Upper lobe of left lung (tissue), 6 donors: ENCODE measurements at regions not wholly inside any gene's neighbourhood (a gene's known extent, or its start where the extent isn't known, plus 50 kb on each side); places are given as distances from the start of the nearest gene placed in this dataset.
"Not testable (repeated sequence)": the region's sequence is repeated elsewhere in the genome, so short reads cannot be mapped to it uniquely, and the experiment has no call there.

ENCODE experiments used
- ATAC-seq, 2 donors: fragments of 200-7000 bp; cut with Tn5 transposase; one replicate each; pipeline ENCODE4 v1.9.1; 2022; ENCODE audit warnings: mild to moderate bottlenecking in 2 of 2, moderate library complexity in 2 of 2; ENCODE audit not compliant: low FRiP score in 2 of 2
- DNase-seq, 2 donors: peaks; one replicate each; pipeline ENCODE4 v3.0.0-alpha.2; 2019 to 2020
- H3K27ac ChIP-seq, 4 donors: fragments of 200-600 bp; sonication (generic); one replicate each; pipeline ENCODE4 v1.5.1; 2016 to 2019
- H3K27me3 ChIP-seq, 4 donors: fragments of 200-600 bp; sonication (generic); one replicate each; pipeline ENCODE4 v1.5.1; 2017 to 2019
- H3K36me3 ChIP-seq, 4 donors: fragments of 200-600 bp; sonication (generic); one replicate each; pipeline ENCODE4 v1.5.1; 2016 to 2019
- H3K4me1 ChIP-seq, 4 donors: fragments of 200-600 bp; sonication (generic); one replicate each; pipeline ENCODE4 v1.5.1; 2018 to 2019
- H3K4me3 ChIP-seq, 4 donors: fragments of 200-600 bp; sonication (generic); one replicate each; pipeline ENCODE4 v1.5.1; 2017 to 2019; ENCODE audit warnings: mild to moderate bottlenecking in 2 of 4, moderate library complexity in 1 of 4
- H3K9me3 ChIP-seq, 4 donors: fragments of 200-600 bp; sonication (generic); one replicate each; pipeline ENCODE4 v1.5.1; 2018 to 2019
- EP300 ChIP-seq, 4 donors: sonication (generic); formaldehyde crosslinking; IDR thresholded peaks; one replicate each; pipeline ENCODE4 v1.5.1; 2017; ENCODE audit warnings: antibody characterized with exemption in 4 of 4, control low read depth in 2 of 4
- POLR2A ChIP-seq, 4 donors: fragments of 450-650 bp; IDR thresholded peaks; one replicate each; pipeline ENCODE4 v1.5.1; 2016 to 2017; ENCODE audit warnings: antibody characterized with exemption in 4 of 4, mild to moderate bottlenecking in 2 of 4
- POLR2AphosphoS5 ChIP-seq, 2 donors: sonication (generic); formaldehyde crosslinking; IDR thresholded peaks; one replicate each; pipeline ENCODE4 v1.5.1; 2017; ENCODE audit warnings: antibody characterized with exemption in 2 of 2
- WGBS, 2 donors: methylation state at CpG; one replicate each; pipeline ENCODE4 v1.1.5; 2017 to 2018; 5-methylcytosine and 5-hydroxymethylcytosine counted together
- TF ChIP-seq, protein P1 (sequence below), 6 experiments: fragments of 450-650 bp in 4 of 6; fragments of 200-600 bp in 2 of 6; sonication (generic) in 2 of 6; IDR thresholded peaks; one replicate each; pipeline ENCODE4 v1.5.1; 2016 to 2019; ENCODE audit warnings: antibody characterized with exemption in 6 of 6
- donor health status: DM: no; HTN: no; CAD: no; lungs with moderate emphysema.
- donor health status: DM: no; HTN: yes; CAD: no; lungs with severe emphysema.

- H3K27me3 ChIP-seq: no peaks in the 10 kb centered on the region
- ATAC-seq (no peak), DNase-seq (no peak)
- no peaks in the 10 kb centered on the region for H3K9me3 ChIP-seq
- no peak overlapping the region for H3K4me3 ChIP-seq
- 80 to 86% methylated on average over 5 of the region's 5 CpGs for whole genome bisulfite sequencing, 2 donors
- TF ChIP-seq, protein P1, sequence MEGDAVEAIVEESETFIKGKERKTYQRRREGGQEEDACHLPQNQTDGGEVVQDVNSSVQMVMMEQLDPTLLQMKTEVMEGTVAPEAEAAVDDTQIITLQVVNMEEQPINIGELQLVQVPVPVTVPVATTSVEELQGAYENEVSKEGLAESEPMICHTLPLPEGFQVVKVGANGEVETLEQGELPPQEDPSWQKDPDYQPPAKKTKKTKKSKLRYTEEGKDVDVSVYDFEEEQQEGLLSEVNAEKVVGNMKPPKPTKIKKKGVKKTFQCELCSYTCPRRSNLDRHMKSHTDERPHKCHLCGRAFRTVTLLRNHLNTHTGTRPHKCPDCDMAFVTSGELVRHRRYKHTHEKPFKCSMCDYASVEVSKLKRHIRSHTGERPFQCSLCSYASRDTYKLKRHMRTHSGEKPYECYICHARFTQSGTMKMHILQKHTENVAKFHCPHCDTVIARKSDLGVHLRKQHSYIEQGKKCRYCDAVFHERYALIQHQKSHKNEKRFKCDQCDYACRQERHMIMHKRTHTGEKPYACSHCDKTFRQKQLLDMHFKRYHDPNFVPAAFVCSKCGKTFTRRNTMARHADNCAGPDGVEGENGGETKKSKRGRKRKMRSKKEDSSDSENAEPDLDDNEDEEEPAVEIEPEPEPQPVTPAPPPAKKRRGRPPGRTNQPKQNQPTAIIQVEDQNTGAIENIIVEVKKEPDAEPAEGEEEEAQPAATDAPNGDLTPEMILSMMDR (IDR thresholded peaks at IDR 0.05): no peak
- TF ChIP-seq POLR2A (IDR thresholded peaks at IDR 0.05): no peak
- no peak for TF ChIP-seq EP300 (IDR thresholded peaks at IDR 0.05)
- no peak for TF ChIP-seq POLR2AphosphoS5 (IDR thresholded peaks at IDR 0.05)
- H3K36me3 ChIP-seq: no peaks in the 10 kb centered on the region
- no peak overlapping the region for H3K27ac ChIP-seq
- no peaks in the 10 kb centered on the region for H3K4me1 ChIP-seq
These were observed 503.1 kb upstream of the TMEFF2 start for GRCh38 chr2:192697880-192698279.

- Histone ChIP-seq H3K4me1 (no peaks in the 10 kb centered on the region), H3K4me3 (no peak overlapping the region), H3K27me3 (no peaks in the 10 kb centered on the region), H3K9me3 (no peaks in the 10 kb centered on the region), H3K36me3 (no peaks in the 10 kb centered on the region), H3K27ac (no peak overlapping the region)
- WGBS, 2 donors: 85% methylated on average over 3 of the region's 3 CpGs
- TF ChIP-seq, protein P1 (IDR thresholded peaks at IDR 0.05): no peak
- TF ChIP-seq EP300 (IDR thresholded peaks at IDR 0.05) (no peak), POLR2AphosphoS5 (IDR thresholded peaks at IDR 0.05) (no peak), POLR2A (IDR thresholded peaks at IDR 0.05) (no peak)
- ATAC-seq (no peak), DNase-seq (no peak)
These were observed 502.1 kb upstream of the TMEFF2 start for GRCh38 chr2:192696857-192697256.

DNA sequence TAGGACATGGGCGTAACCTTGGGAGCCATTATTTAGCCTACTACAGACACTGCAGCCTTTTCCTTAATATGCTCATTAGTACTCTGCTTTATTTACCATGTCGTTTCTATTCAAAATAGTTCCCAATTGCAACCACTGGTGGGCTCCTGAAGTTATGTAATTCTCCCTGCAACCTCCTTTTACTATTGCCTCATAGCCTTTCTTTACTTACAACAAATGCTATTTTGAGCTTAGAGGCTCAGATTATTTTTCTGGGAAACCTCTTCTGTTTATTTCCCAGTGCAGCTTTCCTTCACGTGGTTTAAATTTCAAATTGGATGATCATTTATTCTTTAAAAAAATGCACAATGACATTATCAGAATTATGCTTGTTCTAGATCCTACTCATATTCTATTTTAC, 492.3 kb upstream of the TMEFF2 start:
- TF ChIP-seq EP300 (IDR thresholded peaks at IDR 0.05) (no peak), POLR2AphosphoS5 (IDR thresholded peaks at IDR 0.05) (no peak)
- TF ChIP-seq, protein P1 (IDR thresholded peaks at IDR 0.05): no peak
- H3K4me3 ChIP-seq: no peak overlapping the region
- DNase-seq (no peak), ATAC-seq (no peak)
- no peaks in the 10 kb centered on the region for H3K36me3 ChIP-seq
- H3K4me1 ChIP-seq: no peaks in the 10 kb centered on the region
- 58 to 68% methylated on average over 3 of the region's 3 CpGs for WGBS, 2 donors
- no peak overlapping the region for H3K27ac ChIP-seq
- H3K27me3 ChIP-seq: no peaks in the 10 kb centered on the region
- H3K9me3 ChIP-seq: no peaks in the 10 kb centered on the region

- not testable (repeated sequence) for DNase-seq, H3K4me1 ChIP-seq, H3K36me3 ChIP-seq, ATAC-seq, H3K9me3 ChIP-seq, H3K27me3 ChIP-seq, H3K4me3 ChIP-seq, H3K27ac ChIP-seq
- 94 to 97% methylated on average over 27 of the region's 27 CpGs for WGBS, 2 donors
These were observed 487.8 kb upstream of the TMEFF2 start for GRCh38 chr2:192682511-192682910.

- ATAC-seq (no peak), DNase-seq (no peak)
- no peak for TF ChIP-seq POLR2A (IDR thresholded peaks at IDR 0.05)
- TF ChIP-seq, protein P1 (IDR thresholded peaks at IDR 0.05): no peak
- TF ChIP-seq EP300 (IDR thresholded peaks at IDR 0.05): no peak
- no peak for TF ChIP-seq POLR2AphosphoS5 (IDR thresholded peaks at IDR 0.05)
- H3K36me3 ChIP-seq: no peaks in the 10 kb centered on the region
- H3K4me3 ChIP-seq: no peak overlapping the region
- no peak overlapping the region for H3K27ac ChIP-seq
- no peaks in the 10 kb centered on the region for H3K9me3 ChIP-seq
- no peaks in the 10 kb centered on the region for H3K27me3 ChIP-seq
- no peaks in the 10 kb centered on the region for H3K4me1 ChIP-seq
- WGBS, 2 donors: 84 to 88% methylated on average over 5 of the region's 5 CpGs
These were observed 480.9 kb upstream of the TMEFF2 start for GRCh38 chr2:192675681-192676080.
